ENCODE measurements at regions not wholly inside any gene's neighbourhood (a gene's known extent, or its start where the extent isn't known, plus 50 kb on each side); places are given as distances from the start of the nearest gene placed in this dataset.

DNA sequence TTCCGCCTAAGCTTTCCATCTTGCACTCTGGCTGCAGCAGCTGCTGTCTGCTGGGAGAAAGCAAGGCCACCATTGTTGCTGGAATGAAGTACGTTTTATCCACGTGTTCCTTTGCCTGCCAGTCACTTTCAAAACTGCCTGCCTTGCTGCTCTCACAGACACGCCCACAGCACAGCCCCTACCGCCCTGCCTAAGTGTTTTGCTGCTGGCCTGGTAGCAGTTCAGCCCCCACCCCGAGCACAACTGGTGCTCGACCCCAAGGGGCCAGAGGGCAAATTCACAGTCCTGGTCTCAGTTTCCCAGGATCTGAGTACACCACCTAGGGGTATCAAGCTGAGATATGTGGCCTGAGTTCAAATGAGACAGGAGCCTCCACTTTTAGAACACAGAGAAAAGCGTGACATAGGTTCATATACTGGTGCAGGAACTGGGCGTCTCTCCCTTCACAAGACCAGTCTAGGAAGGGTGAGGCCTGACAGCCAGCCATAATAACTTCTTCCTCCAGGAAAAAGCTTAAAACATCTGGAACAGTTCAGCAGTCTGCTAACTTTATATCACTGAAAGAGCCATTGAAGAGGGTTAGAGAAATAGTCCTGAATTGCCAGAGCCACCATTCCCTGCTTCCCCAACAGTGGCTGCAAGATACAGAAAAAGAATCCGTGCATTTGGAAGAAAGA, 1012.3 kb downstream of the ZPLD1 start:
- no peak for TF ChIP-seq POLR2A (IDR thresholded peaks at IDR 0.05; ENCODE audit: low read depth)
- TF ChIP-seq, protein P1, sequence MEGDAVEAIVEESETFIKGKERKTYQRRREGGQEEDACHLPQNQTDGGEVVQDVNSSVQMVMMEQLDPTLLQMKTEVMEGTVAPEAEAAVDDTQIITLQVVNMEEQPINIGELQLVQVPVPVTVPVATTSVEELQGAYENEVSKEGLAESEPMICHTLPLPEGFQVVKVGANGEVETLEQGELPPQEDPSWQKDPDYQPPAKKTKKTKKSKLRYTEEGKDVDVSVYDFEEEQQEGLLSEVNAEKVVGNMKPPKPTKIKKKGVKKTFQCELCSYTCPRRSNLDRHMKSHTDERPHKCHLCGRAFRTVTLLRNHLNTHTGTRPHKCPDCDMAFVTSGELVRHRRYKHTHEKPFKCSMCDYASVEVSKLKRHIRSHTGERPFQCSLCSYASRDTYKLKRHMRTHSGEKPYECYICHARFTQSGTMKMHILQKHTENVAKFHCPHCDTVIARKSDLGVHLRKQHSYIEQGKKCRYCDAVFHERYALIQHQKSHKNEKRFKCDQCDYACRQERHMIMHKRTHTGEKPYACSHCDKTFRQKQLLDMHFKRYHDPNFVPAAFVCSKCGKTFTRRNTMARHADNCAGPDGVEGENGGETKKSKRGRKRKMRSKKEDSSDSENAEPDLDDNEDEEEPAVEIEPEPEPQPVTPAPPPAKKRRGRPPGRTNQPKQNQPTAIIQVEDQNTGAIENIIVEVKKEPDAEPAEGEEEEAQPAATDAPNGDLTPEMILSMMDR (IDR thresholded peaks at IDR 0.05), result no peak
